ENCODE measurements at regions not wholly inside any gene's neighbourhood (a gene's known extent, or its start where the extent isn't known, plus 50 kb on each side); places are given as distances from the start of the nearest gene placed in this dataset.

DNA sequence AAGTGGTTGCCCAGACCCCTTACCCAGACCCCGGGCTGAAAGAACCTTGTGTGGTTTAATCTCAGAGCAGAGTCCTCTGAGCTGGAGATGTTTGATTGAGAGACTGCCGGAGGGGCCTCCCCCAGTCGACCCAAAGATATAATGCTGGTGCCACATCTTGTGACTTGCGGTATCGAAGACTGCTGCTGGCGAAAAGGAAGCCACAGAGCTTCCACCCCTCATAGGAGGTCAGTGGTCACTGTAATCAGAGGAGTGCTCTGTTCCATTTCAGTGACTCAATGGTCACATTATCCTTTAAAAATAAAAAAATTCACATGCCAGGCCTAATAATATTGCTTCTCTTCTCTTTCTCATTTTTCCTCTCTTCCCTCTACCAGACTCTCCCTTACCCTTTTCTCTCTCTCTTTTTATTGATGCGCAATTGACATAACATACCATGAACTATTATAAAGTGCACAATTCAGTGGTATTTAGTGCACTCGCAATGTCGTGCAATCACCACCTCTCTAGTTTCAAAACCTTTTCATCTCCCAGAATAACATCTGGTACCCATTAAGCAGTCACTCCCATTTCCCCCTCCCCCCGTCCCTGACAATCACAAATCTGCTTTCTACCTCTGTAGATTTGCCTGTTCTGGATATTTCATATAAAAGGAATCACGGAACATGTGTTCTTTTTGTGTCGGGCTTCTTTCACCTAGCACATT lies 52.6 kb upstream of the LYST start (continued):
- peak; percentile 57; the same call in 1 of the 2 replicates for TF ChIP-seq TCF7L2 (IDR thresholded peaks at IDR 0.05; ENCODE audit: borderline replicate concordance, low read depth, low read length)
- peak; percentile 31; the same call in 1 of the 2 replicates for TF ChIP-seq IKZF3 (tag by site-specific recombination; IDR thresholded peaks at IDR 0.05)
- TF ChIP-seq ZNF510 (tag by site-specific recombination; IDR thresholded peaks at IDR 0.05; ENCODE audit: insufficient replicate concordance), result no peak
- 0 out of 2 replicates have a peak, but pooled peaks have one; percentile 57 for TF ChIP-seq ZNF2 (tag by site-specific recombination; IDR thresholded peaks at IDR 0.05)
- TF ChIP-seq ZNF24 (tag by site-specific recombination; IDR thresholded peaks at IDR 0.05), result peak; percentile 71; the same call in 1 of the 2 replicates

DNA sequence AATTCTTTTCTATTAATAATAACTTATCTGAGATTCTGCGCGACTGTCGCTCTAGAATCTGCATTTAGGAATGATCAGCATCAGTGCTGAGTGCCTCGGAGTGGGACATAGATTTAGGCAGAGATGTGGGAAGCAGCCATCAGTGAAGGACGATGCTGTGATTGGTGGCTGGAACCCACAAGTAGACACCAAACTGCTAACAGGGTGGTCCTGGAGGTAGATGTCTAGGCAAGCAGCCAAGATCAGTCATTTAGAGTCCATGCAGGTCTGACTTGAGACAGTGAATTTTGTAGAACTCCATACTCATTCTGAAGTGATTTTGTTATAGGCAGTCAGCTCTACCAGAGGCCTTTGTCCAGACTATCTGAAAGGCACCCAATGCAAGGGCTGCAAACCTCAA lies 51.8 kb upstream of the LYST start:
- peaks cover 14% of the 10 kb centered on the region for H3K4me1 ChIP-seq (ENCODE audit: control insufficient read depth, insufficient read depth, low read length)
- TF ChIP-seq ZNF292 (tag by site-specific recombination; IDR thresholded peaks at IDR 0.05; ENCODE audit: borderline replicate concordance, low read depth), result no peak
- TF ChIP-seq ZNF768 (tag by site-specific recombination; IDR thresholded peaks at IDR 0.05), result no peak
- no peak for TF ChIP-seq ZBTB21 (tag by site-specific recombination; IDR thresholded peaks at IDR 0.05)
- TF ChIP-seq ZNF211 (tag by site-specific recombination; IDR thresholded peaks at IDR 0.05; ENCODE audit: low read depth), result no peak
- no peak for TF ChIP-seq ZNF37A (tag by site-specific recombination; IDR thresholded peaks at IDR 0.05)
- no peak for TF ChIP-seq ZIC2 (tag by site-specific recombination; IDR thresholded peaks at IDR 0.05)
- no peak for TF ChIP-seq ZNF223 (tag by site-specific recombination; IDR thresholded peaks at IDR 0.05)
- TF ChIP-seq, protein P1, sequence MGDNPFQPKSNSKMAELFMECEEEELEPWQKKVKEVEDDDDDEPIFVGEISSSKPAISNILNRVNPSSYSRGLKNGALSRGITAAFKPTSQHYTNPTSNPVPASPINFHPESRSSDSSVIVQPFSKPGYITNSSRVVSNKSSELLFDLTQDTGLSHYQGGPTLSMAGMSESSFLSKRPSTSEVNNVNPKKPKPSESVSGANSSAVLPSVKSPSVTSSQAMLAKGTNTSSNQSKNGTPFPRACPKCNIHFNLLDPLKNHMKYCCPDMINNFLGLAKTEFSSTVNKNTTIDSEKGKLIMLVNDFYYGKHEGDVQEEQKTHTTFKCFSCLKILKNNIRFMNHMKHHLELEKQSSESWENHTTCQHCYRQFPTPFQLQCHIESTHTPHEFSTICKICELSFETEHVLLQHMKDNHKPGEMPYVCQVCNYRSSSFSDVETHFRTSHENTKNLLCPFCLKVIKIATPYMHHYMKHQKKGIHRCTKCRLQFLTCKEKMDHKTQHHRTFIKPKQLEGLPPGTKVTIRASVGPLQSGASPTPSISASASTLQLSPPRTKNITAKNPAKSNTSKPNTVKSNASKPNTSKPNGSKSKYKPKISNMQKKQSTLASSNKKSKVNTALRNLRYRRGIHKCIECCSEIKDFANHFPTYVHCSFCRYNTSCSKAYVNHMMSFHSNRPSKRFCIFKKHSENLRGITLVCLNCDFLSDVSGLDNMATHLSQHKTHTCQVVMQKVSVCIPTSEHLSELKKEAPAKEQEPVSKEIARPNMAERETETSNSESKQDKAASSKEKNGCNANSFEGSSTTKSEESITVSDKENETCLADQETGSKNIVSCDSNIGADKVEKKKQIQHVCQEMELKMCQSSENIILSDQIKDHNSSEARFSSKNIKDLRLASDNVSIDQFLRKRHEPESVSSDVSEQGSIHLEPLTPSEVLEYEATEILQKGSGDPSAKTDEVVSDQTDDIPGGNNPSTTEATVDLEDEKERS (tag by site-specific recombination; IDR thresholded peaks at IDR 0.05), result no peak
- TF ChIP-seq ZNF404 (tag by site-specific recombination; IDR thresholded peaks at IDR 0.05), result no peak
- no peak for TF ChIP-seq MEIS1 (CRISPR knock-in tag; IDR thresholded peaks at IDR 0.05; ENCODE audit: borderline replicate concordance)
- TF ChIP-seq ZNF350 (tag by site-specific recombination; IDR thresholded peaks at IDR 0.05), result no peak
- TF ChIP-seq ZNF843 (tag by site-specific recombination; IDR thresholded peaks at IDR 0.05), result no peak
- no peak for TF ChIP-seq ZNF513 (tag by site-specific recombination; IDR thresholded peaks at IDR 0.05)
- no peak for TF ChIP-seq ZNF48 (tag by site-specific recombination; IDR thresholded peaks at IDR 0.05)
- no peak for TF ChIP-seq ZNF501 (tag by site-specific recombination; IDR thresholded peaks at IDR 0.05)
- CTCF ChIA-PET, result interaction anchor here (0.8 to 4.6 kb wide), 3 partner anchors 16 to 53 kb away, joined by 3 to 32 read pairs (median 5); no protein-coding TSS in a partner anchor
- no peak overlapping the region; the same call in 1 of the 2 replicates for H3K27ac ChIP-seq (ENCODE audit: extremely low read depth, low read depth, low read length)
- POLR2A ChIA-PET, result no interaction called here
- H3K4me3 ChIP-seq (ENCODE audit: low read depth, low read length), result no peak overlapping the region
- no peaks in the 10 kb centered on the region for H3K9me3 ChIP-seq (ENCODE audit: control insufficient read depth, insufficient read depth, low read depth, low read length)
- no peaks in the 10 kb centered on the region for H3K36me3 ChIP-seq (ENCODE audit: control insufficient read depth in 2 of 2, insufficient read depth in 1 of 2, low read length in 2 of 2)
